Bronchial epithelial cell (primary cell): ENCODE measurements at regions not wholly inside any gene's neighbourhood (a gene's known extent, or its start where the extent isn't known, plus 50 kb on each side); places are given as distances from the start of the nearest gene placed in this dataset.
A peak's percentile ranks its signal among the peaks of the same experiment; 100 is the strongest.

Experiments
- DNase-seq: peaks from one replicate; pipeline ENCODE4 v3.0.0-alpha.2; 2010; ENCODE audit warnings: low read depth
- FAIRE-seq: peaks from 2 replicates; lab custom pipeline; 2011; peaks lifted over from hg19 to GRCh38; lab: Jason Lieb, UNC
- H3K27me3 ChIP-seq: 2 replicates; pipeline ENCODE4 v1.5.1; 2011; ENCODE audit warnings: low read length; ENCODE audit not compliant: control insufficient read depth, insufficient read depth
- H3K36me3 ChIP-seq: 2 replicates; pipeline ENCODE4 v1.5.1; 2011; ENCODE audit warnings: low read length; ENCODE audit not compliant: control insufficient read depth, insufficient read depth
- H3K4me3 ChIP-seq: 2 replicates; pipeline ENCODE4 v1.5.1; 2011; ENCODE audit warnings: mild to moderate bottlenecking, low read depth, low read length, control low read depth
- CTCF ChIP-seq: IDR thresholded peaks from 2 replicates; pipeline ENCODE4 v1.5.1; 2011; ENCODE audit warnings: mild to moderate bottlenecking, moderate library complexity, low read length, control low read depth, inconsistent platforms; ENCODE audit not compliant: insufficient read depth, severe bottlenecking

- no peak for TF ChIP-seq CTCF
- no peak for FAIRE-seq
- H3K36me3 ChIP-seq = no peaks in the 10 kb centered on the region
- DNase-seq = peak; percentile 87
- no peak overlapping the region for H3K4me3 ChIP-seq
- H3K27me3 ChIP-seq = no peaks in the 10 kb centered on the region
Measured at GRCh38 chr13:85241060-85241459, 558.2 kb downstream of the SLITRK6 start.

DNA sequence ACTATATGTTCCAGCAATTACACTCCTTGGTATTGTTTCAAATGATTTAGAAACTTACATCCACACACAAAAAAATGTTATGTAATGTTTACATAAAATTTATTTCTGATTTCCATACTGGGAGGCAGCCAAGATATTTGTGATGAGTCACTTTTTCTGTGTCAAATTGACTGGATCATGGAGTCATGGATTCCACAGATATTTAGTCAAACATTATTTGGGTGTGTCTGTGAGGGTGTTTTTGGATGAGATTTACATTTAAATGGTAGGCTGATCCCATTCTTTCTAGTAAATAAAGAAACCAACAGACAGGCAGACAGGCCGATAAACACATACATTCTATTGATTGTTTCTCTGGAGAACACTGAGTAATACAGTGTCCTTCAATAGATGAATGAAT, 562.8 kb downstream of the SLITRK6 start:
- FAIRE-seq = no peak
- no peak for TF ChIP-seq CTCF
- no peak overlapping the region for H3K4me3 ChIP-seq
- H3K36me3 ChIP-seq = no peaks in the 10 kb centered on the region
- H3K27me3 ChIP-seq = no peaks in the 10 kb centered on the region
- DNase-seq = peak; percentile 96

DNA sequence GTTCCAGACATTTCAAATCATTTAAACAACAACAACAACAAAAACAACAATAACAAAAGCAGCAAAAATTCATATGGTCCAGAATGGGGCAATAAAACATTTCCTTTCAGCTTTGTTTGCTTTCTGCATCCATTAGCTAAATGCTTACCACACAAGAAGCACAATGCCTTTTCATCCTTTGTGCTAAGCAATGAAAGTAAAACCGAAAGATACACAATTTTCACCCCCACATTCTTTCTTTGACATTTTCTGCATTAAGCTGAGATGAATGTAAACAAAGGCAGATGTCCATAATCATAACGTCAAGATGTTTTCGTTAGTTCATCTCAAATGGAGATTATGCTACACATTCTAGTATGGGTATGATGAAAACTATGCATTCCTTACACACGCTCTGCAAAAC, 568.5 kb downstream of the SLITRK6 start:
- FAIRE-seq (no peak), DNase-seq (no peak)
- TF ChIP-seq CTCF = no peak
- Histone ChIP-seq H3K27me3 (no peaks in the 10 kb centered on the region), H3K4me3 (no peak overlapping the region), H3K36me3 (no peaks in the 10 kb centered on the region)

DNA sequence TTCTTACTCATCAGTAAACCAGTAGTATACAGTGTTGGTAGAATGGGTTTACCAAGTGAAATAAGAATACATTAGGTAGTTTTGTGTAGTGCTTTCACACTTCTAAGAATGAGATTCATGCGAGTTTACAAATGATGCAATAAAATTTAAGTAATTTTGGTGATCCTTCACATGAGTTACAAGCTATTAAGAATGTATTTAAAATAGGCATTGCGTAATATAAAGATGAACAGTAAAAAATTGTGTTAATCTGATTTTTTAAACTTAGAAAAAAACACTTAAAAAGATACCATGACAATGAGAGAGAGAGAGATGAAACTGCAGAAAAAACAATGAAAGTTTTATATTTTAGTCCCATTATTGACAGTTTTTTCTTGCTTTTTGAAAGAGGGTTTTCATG, 570.5 kb downstream of the SLITRK6 start:
- Histone ChIP-seq H3K36me3 (no peaks in the 10 kb centered on the region), H3K4me3 (no peak overlapping the region), H3K27me3 (no peaks in the 10 kb centered on the region)
- no peak for DNase-seq
- TF ChIP-seq CTCF = no peak
- no peak for FAIRE-seq

GRCh38 chr13:85223883-85224656, 575.1 kb downstream of the SLITRK6 start:
- peak; percentile 73 for DNase-seq

More at GRCh38 chr13:85223883-85224656, 575.1 kb downstream of the SLITRK6 start:
- no peak for TF ChIP-seq CTCF
- Histone ChIP-seq H3K36me3 (no peaks in the 10 kb centered on the region), H3K27me3 (no peaks in the 10 kb centered on the region), H3K4me3 (no peak overlapping the region)
- no peak for FAIRE-seq
